ENCODE measurements at regions not wholly inside any gene's neighbourhood (a gene's known extent, or its start where the extent isn't known, plus 50 kb on each side); places are given as distances from the start of the nearest gene placed in this dataset.
"Not testable (repeated sequence)": the region's sequence is repeated elsewhere in the genome, so short reads cannot be mapped to it uniquely, and the experiment has no call there.

GRCh38 chr3:166510382-166510781 is 673.2 kb upstream of the BCHE start:
- no peak for DNase-seq

DNA sequence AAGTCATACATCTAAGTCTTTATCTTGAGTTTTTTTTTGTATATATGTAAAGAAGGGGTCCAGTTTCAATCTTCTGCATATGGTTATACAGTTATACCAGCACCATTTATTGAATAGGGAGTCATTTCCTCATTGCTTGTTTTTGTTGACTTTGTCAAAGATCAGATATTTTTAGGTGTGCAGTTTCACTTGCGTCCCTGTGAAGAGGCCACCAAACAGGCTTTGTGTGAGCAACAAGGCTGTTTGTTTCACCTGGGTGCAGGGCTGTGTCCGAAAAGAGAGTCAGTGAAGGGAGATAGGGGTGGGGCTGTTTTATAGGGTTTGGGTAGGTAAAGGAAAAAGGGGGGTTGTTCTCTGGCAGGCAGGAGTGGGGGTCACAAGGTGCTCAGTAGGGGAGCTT is 663.2 kb upstream of the BCHE start:
- not testable (repeated sequence) for DNase-seq

DNA sequence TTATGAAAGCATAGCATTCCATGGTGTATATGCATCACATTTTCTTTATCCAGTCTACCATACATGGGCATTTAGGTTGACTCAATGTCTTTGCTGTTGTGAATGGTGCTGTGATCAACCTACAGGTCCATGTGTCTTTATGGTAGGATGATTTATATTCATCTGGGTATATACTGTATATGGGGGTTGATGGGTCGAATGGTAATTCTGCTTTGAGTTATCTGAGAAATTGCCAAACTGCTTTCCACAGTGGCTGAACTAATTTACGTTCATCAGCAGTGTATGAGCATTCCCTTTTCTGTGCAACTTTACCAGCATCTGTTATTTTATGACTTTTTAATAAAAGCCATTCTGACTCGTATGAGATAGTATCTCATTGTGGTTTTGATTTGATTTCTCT is 662.4 kb upstream of the BCHE start:
- DNase-seq: no peak

DNA sequence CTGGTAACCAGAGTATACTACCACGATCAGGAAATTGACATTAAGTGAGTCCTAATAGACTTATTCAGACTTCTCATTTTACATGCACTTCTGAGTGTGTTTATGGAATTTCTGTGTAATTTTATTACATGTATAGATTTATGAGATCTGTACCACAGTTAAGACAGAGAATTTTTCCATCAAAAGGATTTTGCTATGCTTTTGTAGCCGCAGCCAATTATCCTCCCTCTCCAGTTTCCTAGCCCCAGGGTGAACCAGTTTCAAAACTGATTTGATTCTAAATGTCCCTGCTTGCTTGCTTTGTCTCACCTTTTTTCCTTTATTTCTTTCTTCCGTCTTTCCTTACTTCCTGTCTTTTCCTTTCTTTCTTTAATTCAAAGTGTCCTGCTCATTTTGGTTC is 661.2 kb upstream of the BCHE start:
- no peak for DNase-seq

GRCh38 chr3:166489826-166490225 is 652.6 kb upstream of the BCHE start:
- no peak for DNase-seq

DNA sequence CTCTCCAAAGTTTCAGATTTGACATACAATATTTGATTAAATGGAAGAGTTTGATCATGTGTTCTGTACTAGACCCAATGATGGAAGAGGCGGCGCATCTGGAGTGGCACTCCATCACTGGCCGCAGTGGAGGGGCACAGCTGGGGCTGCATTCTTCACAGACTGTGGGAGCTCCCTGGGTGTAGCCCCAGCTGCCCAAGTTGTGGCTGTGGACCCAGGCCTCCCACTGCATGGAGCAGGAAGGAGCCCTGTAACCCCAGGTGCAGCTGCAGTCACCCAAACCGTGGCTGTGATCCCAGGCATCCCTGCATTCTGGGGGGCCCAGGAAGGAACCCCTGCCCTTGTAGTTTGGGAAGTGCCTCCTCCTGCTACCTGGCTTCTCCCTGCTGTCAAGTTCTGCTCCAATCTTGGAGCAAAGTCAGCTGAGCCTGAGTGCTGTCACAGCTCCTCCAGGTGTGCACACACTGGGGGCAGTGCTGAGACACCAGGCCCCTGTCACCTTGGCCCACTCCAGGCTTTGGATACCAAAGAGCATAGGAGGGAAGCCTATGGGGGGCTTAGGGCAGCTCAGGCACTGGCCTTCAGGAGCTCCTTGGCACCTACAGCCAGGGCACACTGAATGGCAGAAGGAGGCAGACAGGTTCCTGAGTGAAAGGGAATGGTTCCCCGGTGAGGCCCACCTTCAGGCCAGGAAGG is 651.9 kb upstream of the BCHE start:
- no peak for DNase-seq

DNA sequence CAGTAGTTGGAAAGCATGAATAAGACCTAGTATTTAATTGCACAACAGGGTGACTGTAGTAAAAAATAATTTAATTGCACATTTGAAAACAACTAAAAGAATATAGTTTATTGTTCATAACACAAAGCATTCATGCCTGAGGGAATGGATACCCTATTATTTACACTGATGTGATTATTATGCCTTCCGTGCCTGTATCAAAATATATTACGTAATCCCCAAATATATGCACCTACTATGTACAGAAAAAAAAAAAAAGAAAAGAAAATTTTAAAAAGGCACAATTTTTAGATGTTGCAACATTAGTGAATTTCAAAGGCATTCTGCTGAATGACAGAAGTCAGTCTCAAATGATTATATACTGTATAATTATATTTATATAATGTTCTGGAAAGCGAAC is 647.2 kb upstream of the BCHE start:
- DNase-seq: no peak

GRCh38 chr3:166481340-166481739 is 644.1 kb upstream of the BCHE start:
- no peak for DNase-seq

DNA sequence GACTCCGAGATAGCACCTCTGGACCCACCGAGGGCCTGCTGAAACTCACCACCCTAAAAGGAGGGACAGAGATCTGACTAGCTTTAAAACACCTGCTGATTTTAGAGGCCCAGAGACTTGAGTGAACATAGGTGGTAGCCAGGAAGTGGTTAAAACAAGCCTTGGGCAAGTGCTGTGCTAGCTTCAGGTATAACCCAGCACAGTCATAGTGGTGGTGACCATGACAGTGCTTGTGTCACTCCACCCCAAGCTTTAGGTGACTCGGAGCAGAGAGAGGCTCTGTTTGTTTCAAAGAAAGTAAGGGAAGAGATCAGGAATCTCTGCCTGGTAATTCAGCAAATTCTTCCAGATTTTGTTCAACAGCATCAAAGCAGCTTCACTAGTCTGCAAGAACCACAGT is 641.1 kb upstream of the BCHE start:
- DNase-seq: no peak

- no peak for DNase-seq
These were observed 636.3 kb upstream of the BCHE start for GRCh38 chr3:166473501-166473900.

- no peak for DNase-seq
These were observed 634.8 kb upstream of the BCHE start for GRCh38 chr3:166472015-166472414.

GRCh38 chr3:166471074-166471767 is 634.0 kb upstream of the BCHE start:
- no peak for DNase-seq

DNA sequence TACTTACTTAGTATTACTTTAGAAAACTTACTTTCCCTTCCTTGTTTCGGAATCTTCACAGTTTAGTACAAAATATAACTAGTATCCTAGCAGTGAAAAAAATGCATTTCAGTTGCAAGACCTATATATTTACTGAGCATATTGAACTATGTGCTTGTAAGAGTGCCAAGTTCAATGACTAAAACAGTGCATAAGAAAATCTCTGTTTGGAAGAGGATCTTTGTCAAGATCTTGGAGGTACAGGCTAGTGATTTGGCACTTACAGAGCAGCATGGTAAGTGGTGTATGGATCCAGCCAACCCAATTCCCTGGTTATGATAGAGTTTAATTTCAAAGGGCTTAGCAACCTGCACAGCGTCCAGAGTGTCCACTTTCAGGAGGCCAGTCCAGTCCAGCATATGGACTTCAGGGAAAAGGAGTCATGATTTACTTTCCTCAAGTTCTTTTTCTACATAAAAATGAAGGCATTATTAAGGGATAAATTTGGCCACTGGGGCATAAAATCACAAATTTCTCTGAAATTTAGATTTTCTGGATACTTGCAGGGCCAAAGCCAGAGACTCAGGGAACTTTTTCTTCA is 625.8 kb upstream of the BCHE start:
- no peak for DNase-seq

DNA sequence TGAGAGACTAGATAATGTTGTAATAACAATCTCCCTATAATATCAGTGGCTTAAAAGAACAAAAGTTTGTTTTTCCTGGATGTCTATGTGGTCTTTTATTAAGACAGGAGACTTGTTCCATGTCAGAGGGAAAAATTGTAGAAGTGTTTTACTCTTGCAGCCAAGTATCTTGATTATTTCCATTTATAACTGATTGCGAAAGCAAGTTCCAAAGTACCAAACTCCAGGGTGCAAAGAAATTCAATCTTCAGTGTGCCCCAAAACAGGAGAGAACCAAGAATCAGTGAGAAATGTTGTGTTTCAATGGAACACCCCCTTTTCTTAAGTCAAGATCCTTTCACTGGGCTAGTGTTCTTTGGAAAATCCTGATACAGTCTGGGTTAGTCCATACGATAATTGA is 624.4 kb upstream of the BCHE start:
- no peak for DNase-seq

DNA sequence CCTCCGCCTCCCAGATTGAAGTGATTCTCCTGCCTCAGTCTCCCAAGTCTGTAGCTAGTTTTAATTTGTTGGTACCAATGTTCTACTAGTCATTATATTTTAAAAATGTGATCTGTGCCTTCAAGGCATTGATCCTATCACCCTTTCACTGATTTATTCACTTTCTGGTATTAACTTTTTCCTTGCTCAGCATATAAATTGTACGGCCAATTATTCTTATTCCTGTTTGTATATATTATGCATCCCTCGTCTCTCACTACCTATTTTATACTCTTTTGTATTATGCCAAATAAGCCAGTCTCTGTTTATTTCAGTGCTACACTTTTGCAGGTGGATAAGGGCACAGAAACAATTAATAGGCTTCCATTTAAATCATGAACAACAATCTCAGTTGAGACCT is 620.2 kb upstream of the BCHE start:
- no peak for DNase-seq

GRCh38 chr3:166456286-166456685 is 619.1 kb upstream of the BCHE start:
- DNase-seq: no peak

GRCh38 chr3:166455744-166456143 is 618.5 kb upstream of the BCHE start:
- no peak for DNase-seq

- DNase-seq: no peak
These were observed 616.3 kb upstream of the BCHE start for GRCh38 chr3:166453478-166453877.

DNA sequence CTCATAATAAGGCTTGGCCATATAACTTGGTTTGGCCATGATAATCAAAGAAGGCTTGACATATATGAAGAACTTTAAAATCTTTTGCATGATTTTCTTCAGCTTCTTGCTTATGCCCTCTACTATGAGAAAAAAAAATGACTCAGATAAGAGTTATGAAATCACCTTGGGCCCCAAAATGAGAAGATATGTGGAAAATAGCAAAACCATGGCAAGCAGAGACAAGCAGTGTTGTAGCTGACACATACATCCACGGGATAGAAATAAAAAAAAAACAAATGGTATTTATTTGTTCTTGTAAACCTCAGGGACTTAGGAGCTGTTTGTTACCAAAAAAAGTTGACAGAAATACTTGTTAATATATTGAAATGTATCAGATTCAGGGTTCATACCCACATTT is 614.8 kb upstream of the BCHE start:
- DNase-seq: no peak

- DNase-seq: no peak
These were observed 610.3 kb upstream of the BCHE start for GRCh38 chr3:166447513-166447912.

DNA sequence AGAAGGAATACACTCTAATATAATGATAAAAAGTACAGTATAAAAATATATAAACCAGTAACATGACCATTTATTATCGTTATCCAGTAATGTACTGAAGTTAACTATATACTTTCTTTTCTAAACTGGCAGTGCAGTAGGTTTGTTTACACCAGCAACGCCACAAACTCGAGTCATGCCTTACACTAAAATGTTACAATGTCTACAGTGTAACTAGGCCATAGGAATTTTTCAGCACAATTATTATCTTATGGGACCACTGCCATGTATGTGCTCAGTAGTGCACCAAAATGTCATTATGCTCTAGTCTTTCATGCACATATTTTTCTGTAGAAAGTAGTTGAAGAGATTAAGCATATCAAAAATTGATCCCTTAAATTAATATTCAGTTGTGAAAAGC is 609.8 kb upstream of the BCHE start:
- DNase-seq: no peak

DNA sequence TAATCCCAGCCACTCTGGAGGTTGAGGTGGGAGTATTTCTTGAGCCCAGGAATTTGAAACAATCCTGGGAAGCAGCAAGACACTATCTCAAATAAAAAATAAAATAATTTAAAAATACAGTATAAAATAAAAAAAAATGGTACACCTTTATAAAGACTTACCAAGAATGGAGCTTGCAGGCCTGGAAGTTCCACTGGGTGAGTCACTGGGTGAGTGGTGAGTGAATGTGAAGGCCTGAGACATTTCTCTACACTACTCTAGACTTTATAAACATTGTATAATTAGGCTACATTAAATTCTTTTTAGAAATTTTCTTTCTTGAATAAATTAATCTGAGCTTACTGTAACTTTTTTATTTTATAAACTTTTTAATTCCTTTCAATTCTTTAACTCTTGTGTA is 609.1 kb upstream of the BCHE start:
- no peak for DNase-seq

DNA sequence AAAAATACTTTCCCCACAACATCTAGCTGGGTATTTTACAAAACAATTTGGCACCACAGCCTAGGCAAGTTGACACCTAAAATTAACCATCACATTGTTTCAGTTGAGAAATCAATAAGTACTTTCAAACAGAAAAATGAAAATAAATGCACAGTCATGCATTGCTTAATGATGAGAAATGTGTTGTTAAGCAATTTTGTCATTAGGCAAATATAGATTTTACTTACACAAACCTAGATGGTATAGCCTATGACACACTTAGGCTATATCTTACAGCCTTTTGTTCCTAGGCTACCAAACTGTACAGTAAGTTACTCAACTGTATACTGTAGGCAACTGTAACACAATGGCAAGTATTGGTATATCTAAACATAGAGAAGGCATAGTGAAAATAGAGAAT is 608.6 kb upstream of the BCHE start:
- DNase-seq: no peak

GRCh38 chr3:166444756-166445155 is 607.5 kb upstream of the BCHE start:
- DNase-seq: peak; percentile 66

GRCh38 chr3:166444336-166444735 is 607.1 kb upstream of the BCHE start:
- DNase-seq: peak; percentile 43
